Osteocyte (in vitro differentiated cells): ENCODE measurements at regions not wholly inside any gene's neighbourhood (a gene's known extent, or its start where the extent isn't known, plus 50 kb on each side); places are given as distances from the start of the nearest gene placed in this dataset.

Experiments
- DNase-seq: peaks from one replicate; pipeline ENCODE4 v3.0.0; 2021; ENCODE audit warnings: mixed read lengths; ENCODE audit not compliant: unreplicated experiment; ENCODE audit errors: extremely low spot score
- H3K27ac Mint-ChIP-seq: one replicate; pipeline ENCODE4 v1.8.0; 2021; ENCODE audit warnings: mild to moderate bottlenecking, mixed read lengths; ENCODE audit not compliant: unreplicated experiment
- H3K27me3 Mint-ChIP-seq: one replicate; pipeline ENCODE4 v1.8.0; 2021; ENCODE audit warnings: mixed read lengths; ENCODE audit not compliant: unreplicated experiment
- H3K36me3 Mint-ChIP-seq: one replicate; pipeline ENCODE4 v1.8.0; 2021; ENCODE audit warnings: mixed read lengths; ENCODE audit not compliant: unreplicated experiment
- H3K4me1 Mint-ChIP-seq: one replicate; pipeline ENCODE4 v1.8.0; 2021; ENCODE audit warnings: mixed read lengths; ENCODE audit not compliant: unreplicated experiment
- H3K4me3 Mint-ChIP-seq: one replicate; pipeline ENCODE4 v1.8.0; 2021; ENCODE audit warnings: mild to moderate bottlenecking, moderate library complexity, mixed read lengths; ENCODE audit not compliant: unreplicated experiment
- H3K9me3 Mint-ChIP-seq: one replicate; pipeline ENCODE4 v1.8.0; 2021; ENCODE audit warnings: mixed read lengths; ENCODE audit not compliant: unreplicated experiment
- TF ChIP-seq, protein P1 (sequence below): fragments of 200-600 bp; sonication (generic); IDR thresholded peaks from 2 replicates; pipeline ENCODE4 v1.5.0; 2021; ENCODE audit warnings: antibody characterized with exemption, mild to moderate bottlenecking, moderate library complexity

- no peak overlapping the region for H3K4me3 Mint-ChIP-seq
- H3K36me3 Mint-ChIP-seq = no peaks in the 10 kb centered on the region
- no peak overlapping the region for H3K27ac Mint-ChIP-seq
- DNase-seq = no peak
- TF ChIP-seq, protein P1, sequence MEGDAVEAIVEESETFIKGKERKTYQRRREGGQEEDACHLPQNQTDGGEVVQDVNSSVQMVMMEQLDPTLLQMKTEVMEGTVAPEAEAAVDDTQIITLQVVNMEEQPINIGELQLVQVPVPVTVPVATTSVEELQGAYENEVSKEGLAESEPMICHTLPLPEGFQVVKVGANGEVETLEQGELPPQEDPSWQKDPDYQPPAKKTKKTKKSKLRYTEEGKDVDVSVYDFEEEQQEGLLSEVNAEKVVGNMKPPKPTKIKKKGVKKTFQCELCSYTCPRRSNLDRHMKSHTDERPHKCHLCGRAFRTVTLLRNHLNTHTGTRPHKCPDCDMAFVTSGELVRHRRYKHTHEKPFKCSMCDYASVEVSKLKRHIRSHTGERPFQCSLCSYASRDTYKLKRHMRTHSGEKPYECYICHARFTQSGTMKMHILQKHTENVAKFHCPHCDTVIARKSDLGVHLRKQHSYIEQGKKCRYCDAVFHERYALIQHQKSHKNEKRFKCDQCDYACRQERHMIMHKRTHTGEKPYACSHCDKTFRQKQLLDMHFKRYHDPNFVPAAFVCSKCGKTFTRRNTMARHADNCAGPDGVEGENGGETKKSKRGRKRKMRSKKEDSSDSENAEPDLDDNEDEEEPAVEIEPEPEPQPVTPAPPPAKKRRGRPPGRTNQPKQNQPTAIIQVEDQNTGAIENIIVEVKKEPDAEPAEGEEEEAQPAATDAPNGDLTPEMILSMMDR = no peak
- H3K9me3 Mint-ChIP-seq = no peaks in the 10 kb centered on the region
- peaks cover 14% of the 10 kb centered on the region for H3K27me3 Mint-ChIP-seq
- H3K4me1 Mint-ChIP-seq = peaks cover 3% of the 10 kb centered on the region
These were observed 102.1 kb downstream of the RASSF10 start for GRCh38 chr11:13110929-13111812.

DNA sequence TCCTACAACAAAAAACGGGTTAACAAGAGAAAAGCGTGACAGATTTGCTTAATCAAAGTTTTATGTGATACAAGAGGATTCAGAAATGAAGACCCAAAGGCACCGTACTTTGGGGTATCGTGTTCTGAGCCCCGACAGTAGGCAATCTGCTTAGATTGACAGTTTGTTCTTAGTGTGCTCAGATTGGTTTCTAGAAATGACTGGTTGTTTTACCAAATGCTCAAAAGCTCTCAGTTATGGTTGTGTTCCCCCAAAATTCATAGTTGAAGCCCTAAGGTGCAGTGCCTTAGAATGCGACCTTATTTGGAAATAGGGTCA is 102.7 kb downstream of the RASSF10 start:
- H3K27ac Mint-ChIP-seq = no peak overlapping the region
- no peak for DNase-seq
- no peaks in the 10 kb centered on the region for H3K36me3 Mint-ChIP-seq
- peaks cover 9% of the 10 kb centered on the region for H3K4me1 Mint-ChIP-seq
- TF ChIP-seq, protein P1 = no peak
- peaks cover 13% of the 10 kb centered on the region for H3K27me3 Mint-ChIP-seq
- H3K9me3 Mint-ChIP-seq = no peaks in the 10 kb centered on the region
- H3K4me3 Mint-ChIP-seq = no peak overlapping the region

- peaks cover 27% of the 10 kb centered on the region for H3K4me1 Mint-ChIP-seq
- no peak overlapping the region for H3K27ac Mint-ChIP-seq
These were observed 105.7 kb downstream of the RASSF10 start for GRCh38 chr11:13114566-13115379.

GRCh38 chr11:13115380-13115675 is 106.2 kb downstream of the RASSF10 start:
- DNase-seq = no peak
- H3K27me3 Mint-ChIP-seq = no peaks in the 10 kb centered on the region
- no peaks in the 10 kb centered on the region for H3K9me3 Mint-ChIP-seq
- H3K36me3 Mint-ChIP-seq = no peaks in the 10 kb centered on the region
- no peak overlapping the region for H3K27ac Mint-ChIP-seq
- TF ChIP-seq, protein P1 = no peak
- no peak overlapping the region for H3K4me3 Mint-ChIP-seq
- H3K4me1 Mint-ChIP-seq = peaks cover 32% of the 10 kb centered on the region

More at GRCh38 chr11:13114566-13115379, 105.7 kb downstream of the RASSF10 start:
- no peaks in the 10 kb centered on the region for H3K36me3 Mint-ChIP-seq
- no peak for DNase-seq
- H3K9me3 Mint-ChIP-seq = no peaks in the 10 kb centered on the region
- TF ChIP-seq, protein P1 = no peak
- no peaks in the 10 kb centered on the region for H3K27me3 Mint-ChIP-seq
- no peak overlapping the region for H3K4me3 Mint-ChIP-seq

- H3K4me1 Mint-ChIP-seq = peaks cover 38% of the 10 kb centered on the region
- no peaks in the 10 kb centered on the region for H3K27me3 Mint-ChIP-seq
- no peaks in the 10 kb centered on the region for H3K9me3 Mint-ChIP-seq
- no peak overlapping the region for H3K27ac Mint-ChIP-seq
- TF ChIP-seq, protein P1 = no peak
- no peaks in the 10 kb centered on the region for H3K36me3 Mint-ChIP-seq
- no peak for DNase-seq
- no peak overlapping the region for H3K4me3 Mint-ChIP-seq
These were observed 107.4 kb downstream of the RASSF10 start for GRCh38 chr11:13116491-13116890.
